ENCODE measurements at regions not wholly inside any gene's neighbourhood (a gene's known extent, or its start where the extent isn't known, plus 50 kb on each side); places are given as distances from the start of the nearest gene placed in this dataset.

- WGBS, 2 donors = 88 to 93% methylated on average over 2 of the region's 2 CpGs
- DNase-seq (no peak), ATAC-seq (ENCODE audit: low FRiP score in 2 of 2) (no peak)
- Histone ChIP-seq H3K36me3 (no peaks in the 10 kb centered on the region), H3K4me3 (no peak overlapping the region), H3K27me3 (no peaks in the 10 kb centered on the region), H3K9me3 (peaks cover 0 to 2% (median 0%) of the 10 kb centered on the region in 4 donors), H3K27ac (no peak overlapping the region), H3K4me1 (no peaks in the 10 kb centered on the region)
- TF ChIP-seq POLR2AphosphoS5 (IDR thresholded peaks at IDR 0.05) (no peak), POLR2A (IDR thresholded peaks at IDR 0.05) (no peak), EP300 (IDR thresholded peaks at IDR 0.05) (no peak)
- TF ChIP-seq, protein P1, sequence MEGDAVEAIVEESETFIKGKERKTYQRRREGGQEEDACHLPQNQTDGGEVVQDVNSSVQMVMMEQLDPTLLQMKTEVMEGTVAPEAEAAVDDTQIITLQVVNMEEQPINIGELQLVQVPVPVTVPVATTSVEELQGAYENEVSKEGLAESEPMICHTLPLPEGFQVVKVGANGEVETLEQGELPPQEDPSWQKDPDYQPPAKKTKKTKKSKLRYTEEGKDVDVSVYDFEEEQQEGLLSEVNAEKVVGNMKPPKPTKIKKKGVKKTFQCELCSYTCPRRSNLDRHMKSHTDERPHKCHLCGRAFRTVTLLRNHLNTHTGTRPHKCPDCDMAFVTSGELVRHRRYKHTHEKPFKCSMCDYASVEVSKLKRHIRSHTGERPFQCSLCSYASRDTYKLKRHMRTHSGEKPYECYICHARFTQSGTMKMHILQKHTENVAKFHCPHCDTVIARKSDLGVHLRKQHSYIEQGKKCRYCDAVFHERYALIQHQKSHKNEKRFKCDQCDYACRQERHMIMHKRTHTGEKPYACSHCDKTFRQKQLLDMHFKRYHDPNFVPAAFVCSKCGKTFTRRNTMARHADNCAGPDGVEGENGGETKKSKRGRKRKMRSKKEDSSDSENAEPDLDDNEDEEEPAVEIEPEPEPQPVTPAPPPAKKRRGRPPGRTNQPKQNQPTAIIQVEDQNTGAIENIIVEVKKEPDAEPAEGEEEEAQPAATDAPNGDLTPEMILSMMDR (IDR thresholded peaks at IDR 0.05) = no peak
These were observed 156.5 kb upstream of the BRINP3 start for GRCh38 chr1:190634134-190634533.

DNA sequence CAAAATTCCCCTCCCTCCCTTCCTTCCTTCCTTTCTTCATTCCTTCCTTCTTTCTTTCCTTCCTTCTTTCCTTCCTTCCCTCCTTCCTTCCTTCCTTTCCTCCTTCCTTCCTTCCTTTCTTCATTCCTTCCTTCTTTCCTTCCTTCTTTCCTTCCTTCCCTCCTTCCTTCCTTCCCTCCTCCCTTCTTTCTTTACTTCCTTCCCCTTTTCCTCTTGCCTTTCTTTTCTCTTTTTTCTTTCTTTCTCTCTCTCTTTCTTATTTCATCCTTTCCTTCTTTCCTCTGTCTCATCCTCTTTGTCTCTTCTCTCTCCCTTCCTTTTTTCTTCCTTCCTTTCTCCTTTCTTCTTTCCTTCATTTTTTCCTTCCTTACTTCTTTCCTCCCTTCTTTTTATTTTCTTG lies 171.9 kb upstream of the BRINP3 start:
- no peak overlapping the region for H3K4me3 ChIP-seq
- no peaks in the 10 kb centered on the region for H3K36me3 ChIP-seq
- no peaks in the 10 kb centered on the region for H3K27me3 ChIP-seq
- ATAC-seq (ENCODE audit: low FRiP score in 2 of 2) (no peak), DNase-seq (no peak)
- no peaks in the 10 kb centered on the region for H3K4me1 ChIP-seq
- no peak overlapping the region for H3K27ac ChIP-seq
- H3K9me3 ChIP-seq = no peaks in the 10 kb centered on the region
- TF ChIP-seq EP300 (IDR thresholded peaks at IDR 0.05) = no peak
- TF ChIP-seq, protein P1 (IDR thresholded peaks at IDR 0.05) = no peak
- TF ChIP-seq POLR2A (IDR thresholded peaks at IDR 0.05) = no peak
- TF ChIP-seq POLR2AphosphoS5 (IDR thresholded peaks at IDR 0.05) = no peak

DNA sequence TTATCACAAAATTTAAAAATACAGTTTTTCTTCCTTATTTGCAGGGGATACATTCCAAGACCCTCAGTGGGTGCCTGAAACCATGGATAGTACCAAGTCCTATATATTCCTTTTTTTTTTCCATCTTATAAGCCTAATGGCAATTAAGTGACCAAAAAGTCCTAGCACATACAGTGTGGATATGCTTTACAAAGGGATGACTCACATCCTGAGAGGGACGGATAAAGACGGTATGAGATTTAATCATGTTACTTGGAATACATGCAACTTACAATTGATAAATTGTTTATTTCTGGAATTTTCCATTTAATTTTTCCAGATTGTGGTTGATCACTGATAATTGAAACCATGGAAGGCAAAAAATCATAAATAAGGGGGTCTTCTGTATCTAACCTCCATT lies 181.2 kb upstream of the BRINP3 start:
- no peak for DNase-seq
- Histone ChIP-seq H3K4me3 (no peak overlapping the region), H3K9me3 (no peaks in the 10 kb centered on the region), H3K36me3 (no peaks in the 10 kb centered on the region), H3K4me1 (no peaks in the 10 kb centered on the region), H3K27me3 (no peaks in the 10 kb centered on the region), H3K27ac (no peak overlapping the region)
- TF ChIP-seq EP300 (IDR thresholded peaks at IDR 0.05) = no peak
- no peak for TF ChIP-seq POLR2A (IDR thresholded peaks at IDR 0.05)
- no peak for TF ChIP-seq POLR2AphosphoS5 (IDR thresholded peaks at IDR 0.05)
- TF ChIP-seq, protein P1 (IDR thresholded peaks at IDR 0.05) = no peak
- no peak for ATAC-seq (ENCODE audit: low FRiP score in 2 of 2)
- 77 to 87% methylated on average over 2 of the region's 2 CpGs for WGBS, 2 donors

DNA sequence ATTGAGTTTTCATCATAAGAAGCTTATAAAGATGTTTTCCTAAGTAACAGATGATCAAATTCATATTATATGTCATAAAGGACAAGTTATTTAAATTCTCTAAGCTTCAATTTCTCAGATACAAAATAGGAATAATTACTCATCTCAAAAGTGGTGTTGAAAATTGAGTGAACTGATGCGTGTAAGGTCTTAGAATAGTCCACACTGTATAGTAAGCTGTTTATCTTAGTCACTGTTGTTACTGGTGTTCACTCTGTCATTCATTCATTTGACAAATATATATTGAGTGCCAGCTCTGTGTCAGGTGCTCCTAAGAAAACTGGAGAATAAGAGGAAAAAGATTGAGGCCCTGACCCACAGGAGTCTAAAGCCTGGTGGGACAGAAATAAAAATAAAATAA lies 186.3 kb upstream of the BRINP3 start:
- H3K36me3 ChIP-seq = no peaks in the 10 kb centered on the region
- no peaks in the 10 kb centered on the region for H3K9me3 ChIP-seq
- ATAC-seq (ENCODE audit: low FRiP score in 2 of 2) (no peak), DNase-seq (no peak)
- TF ChIP-seq POLR2A (IDR thresholded peaks at IDR 0.05) = no peak
- no peak for TF ChIP-seq POLR2AphosphoS5 (IDR thresholded peaks at IDR 0.05)
- TF ChIP-seq EP300 (IDR thresholded peaks at IDR 0.05) = no peak
- TF ChIP-seq, protein P1 (IDR thresholded peaks at IDR 0.05) = no peak
- H3K27me3 ChIP-seq = no peaks in the 10 kb centered on the region
- WGBS, 2 donors = 79 to 91% methylated on average over 1 of the region's 1 CpG
- no peak overlapping the region for H3K4me3 ChIP-seq
- no peaks in the 10 kb centered on the region for H3K4me1 ChIP-seq
- no peak overlapping the region for H3K27ac ChIP-seq

GRCh38 chr1:190665045-190665444 lies 187.4 kb upstream of the BRINP3 start:
- Histone ChIP-seq H3K9me3 (no peaks in the 10 kb centered on the region), H3K4me1 (no peaks in the 10 kb centered on the region), H3K36me3 (no peaks in the 10 kb centered on the region), H3K27me3 (no peaks in the 10 kb centered on the region), H3K27ac (no peak overlapping the region), H3K4me3 (no peak overlapping the region)
- TF ChIP-seq POLR2A (IDR thresholded peaks at IDR 0.05) (no peak), EP300 (IDR thresholded peaks at IDR 0.05) (no peak), POLR2AphosphoS5 (IDR thresholded peaks at IDR 0.05) (no peak)
- TF ChIP-seq, protein P1 (IDR thresholded peaks at IDR 0.05) = no peak
- ATAC-seq (ENCODE audit: low FRiP score in 2 of 2) (no peak), DNase-seq (no peak)

Measured in upper lobe of left lung (tissue), 6 donors.